Loucy (cell line): ENCODE measurements at regions not wholly inside any gene's neighbourhood (a gene's known extent, or its start where the extent isn't known, plus 50 kb on each side); places are given as distances from the start of the nearest gene placed in this dataset.

Source experiments
- CTCF ChIP-seq: fragments of 200-600 bp; sonication (generic); conservative IDR thresholded peaks from 2 replicates; pipeline ENCODE4 v1.5.1; 2014; ENCODE audit warnings: mild to moderate bottlenecking, antibody characterized with exemption, low read length
- EZH2phosphoT487 ChIP-seq: fragments of 200-600 bp; IDR thresholded peaks from 2 replicates; pipeline ENCODE4 v1.6.1; 2018; ENCODE audit warnings: antibody characterized with exemption, mild to moderate bottlenecking, moderate library complexity, borderline replicate concordance

- TF ChIP-seq CTCF = no peak
- no peak for TF ChIP-seq EZH2phosphoT487
Observed at GRCh38 chr11:25928076-25928475, 403.9 kb upstream of the ANO3 start.
